WTC11 (cell line): ENCODE measurements at regions not wholly inside any gene's neighbourhood (a gene's known extent, or its start where the extent isn't known, plus 50 kb on each side); places are given as distances from the start of the nearest gene placed in this dataset.

Experiments
- CTCF ChIP-seq: fragments of 200-600 bp; IDR thresholded peaks from 2 replicates; pipeline ENCODE4 v1.8.0; 2022; ENCODE audit warnings: antibody characterized with exemption
- E2F4 ChIP-seq: sonication (generic); formaldehyde crosslinking; IDR thresholded peaks from 2 replicates; pipeline ENCODE4 v1.8.1; 2022; ENCODE audit warnings: low read depth, mild to moderate bottlenecking, moderate library complexity, missing genetic modification reagents, borderline replicate concordance
- GABPB1 ChIP-seq: sonication (generic); formaldehyde crosslinking; IDR thresholded peaks from 2 replicates; pipeline ENCODE4 v1.8.1; 2023; ENCODE audit warnings: mild to moderate bottlenecking, missing genetic modification reagents
- RELA ChIP-seq: sonication (generic); formaldehyde crosslinking; IDR thresholded peaks from 2 replicates; pipeline ENCODE4 v1.8.1; 2022; ENCODE audit warnings: missing genetic modification reagents, mild to moderate bottlenecking, borderline replicate concordance
- SMAD3 ChIP-seq: sonication (generic); formaldehyde crosslinking; IDR thresholded peaks from 2 replicates; pipeline ENCODE4 v1.8.0; 2022; ENCODE audit warnings: missing genetic modification reagents, mild to moderate bottlenecking, borderline replicate concordance
- SOX15 ChIP-seq: fragments of 250-450 bp; sonication (Bioruptor Pico); IDR thresholded peaks from 2 replicates; pipeline ENCODE4 v1.9.0; 2021; ENCODE audit warnings: mild to moderate bottlenecking

GRCh38 chr7:32257621-32258020 lies 187.4 kb upstream of the PDE1C start:
- no peak for TF ChIP-seq CTCF
- no peak for TF ChIP-seq SOX15 (CRISPR knock-in tag)
- TF ChIP-seq RELA (CRISPR knock-in tag), result no peak
- TF ChIP-seq SMAD3 (CRISPR knock-in tag), result no peak
- TF ChIP-seq GABPB1, result no peak
- no peak for TF ChIP-seq E2F4
